Common myeloid progenitor, CD34-positive (primary cell): ENCODE measurements at regions not wholly inside any gene's neighbourhood (a gene's known extent, or its start where the extent isn't known, plus 50 kb on each side); places are given as distances from the start of the nearest gene placed in this dataset.
"Not testable (repeated sequence)": the region's sequence is repeated elsewhere in the genome, so short reads cannot be mapped to it uniquely, and the experiment has no call there.

Experiments
- CTCF ChIA-PET: fragments of 350-600 bp; sonication (Branson Sonifier 250); formaldehyde crosslinking; loops from one replicate; lab custom pipeline; 2021; ENCODE audit warnings: antibody characterized with exemption; lab: Charles Lee
- POLR2A ChIA-PET: fragments of 350-600 bp; sonication (Branson Sonifier 250); formaldehyde crosslinking; loops from one replicate; lab custom pipeline; 2021; ENCODE audit warnings: antibody characterized with exemption; lab: Charles Lee
- DNase-seq, 3 donors: peaks; one replicate each; pipeline versions ENCODE4 v3.0.0 to v3.0.0-alpha.2; 2013
- H3K27ac ChIP-seq, 2 experiments: 1 replicate in 1 of 2; 2 replicates in 1 of 2; pipeline ENCODE4 v1.7.0; 2013; ENCODE audit warnings: inconsistent platforms in 2 of 2, low read length in 2 of 2, mild to moderate bottlenecking in 2 of 2, low read depth in 1 of 2, moderate library complexity in 1 of 2; ENCODE audit not compliant: severe bottlenecking in 2 of 2, insufficient read depth in 1 of 2, poor library complexity in 1 of 2
- H3K27me3 ChIP-seq, 5 experiments: replicated peaks in 2 of 5; 1 replicate in 3 of 5; 2 replicates in 2 of 5; pipeline versions ENCODE4 v1.6.1 to v1.7.0; 2013; ENCODE audit warnings: low read length in 4 of 5, mild to moderate bottlenecking in 2 of 5, moderate library complexity in 2 of 5, inconsistent platforms in 1 of 5; ENCODE audit not compliant: insufficient read depth in 5 of 5, control insufficient read depth in 4 of 5
- H3K36me3 ChIP-seq, 4 experiments: 1 replicate in 2 of 4; 2 replicates in 2 of 4; pipeline versions ENCODE4 v1.6.1 to v1.7.0; 2013; ENCODE audit warnings: low read length in 3 of 4, control low read depth in 1 of 4, mild to moderate bottlenecking in 1 of 4; ENCODE audit not compliant: control insufficient read depth in 4 of 4, insufficient read depth in 4 of 4
- H3K4me1 ChIP-seq, 4 experiments: 1 replicate in 3 of 4; 2 replicates in 1 of 4; pipeline versions ENCODE4 v1.6.1 to v1.7.1; 2013; ENCODE audit warnings: low read length in 3 of 4, mild to moderate bottlenecking in 3 of 4, control low read depth in 1 of 4, inconsistent platforms in 1 of 4, moderate library complexity in 1 of 4; ENCODE audit not compliant: control insufficient read depth in 4 of 4, insufficient read depth in 4 of 4; ENCODE audit errors: control extremely low read depth in 1 of 4
- H3K4me3 ChIP-seq, 7 experiments: 1 replicate in 4 of 7; 2 replicates in 3 of 7; pipeline versions ENCODE4 v1.5.1 to v1.7.0; 2013; ENCODE audit warnings: mild to moderate bottlenecking in 7 of 7, low read length in 6 of 7, moderate library complexity in 6 of 7, inconsistent platforms in 2 of 7, low read depth in 2 of 7, control low read depth in 1 of 7; ENCODE audit not compliant: insufficient read depth in 4 of 7, control insufficient read depth in 1 of 7; ENCODE audit errors: extremely low read depth in 1 of 7
- H3K9me3 ChIP-seq, 5 experiments: 1 replicate in 4 of 5; 2 replicates in 1 of 5; pipeline versions ENCODE4 v1.6.1 to v1.7.1; 2013; ENCODE audit warnings: low read length in 4 of 5, mild to moderate bottlenecking in 2 of 5, inconsistent platforms in 1 of 5, low read depth in 1 of 5, moderate library complexity in 1 of 5; ENCODE audit not compliant: control insufficient read depth in 4 of 5, insufficient read depth in 2 of 5; ENCODE audit errors: control extremely low read depth in 1 of 5
- WGBS: methylation state at CpG from one replicate; pipeline ENCODE4 v1.1.5; 2013; ENCODE audit not compliant: insufficient coverage; 5-methylcytosine and 5-hydroxymethylcytosine counted together

DNA sequence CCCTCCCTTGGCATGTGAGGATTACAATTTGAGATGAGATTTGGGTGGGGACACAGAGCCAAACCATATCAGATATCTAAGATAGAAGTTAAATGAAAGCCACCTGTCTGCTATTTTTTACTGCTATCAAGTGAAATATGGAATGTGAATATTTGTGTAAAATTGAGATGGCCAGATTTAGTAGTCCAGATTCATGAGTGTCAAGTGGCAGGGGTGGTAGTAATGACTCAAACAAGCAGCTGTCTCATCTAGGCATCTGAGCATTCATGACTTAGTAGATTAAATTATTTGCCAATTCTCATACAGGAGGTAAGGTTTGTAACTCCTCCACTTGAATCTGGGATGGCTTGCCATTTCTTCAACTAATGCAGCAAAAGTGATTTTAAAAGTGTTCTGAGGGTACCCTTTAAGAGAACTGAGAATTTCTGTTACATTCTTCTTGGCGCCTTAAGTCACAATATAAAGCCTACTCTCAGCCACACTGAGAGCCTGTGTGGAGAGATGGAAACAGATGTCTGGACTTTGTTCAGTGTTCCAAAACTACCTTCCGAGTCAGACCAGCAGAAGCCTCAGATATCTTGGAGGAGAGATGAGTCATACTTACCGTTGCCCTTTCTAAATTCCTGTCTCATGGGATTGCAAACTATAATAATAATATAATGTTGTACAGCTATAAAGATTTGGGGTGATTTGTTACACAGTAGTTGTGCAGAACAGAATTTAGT is 1065.6 kb upstream of the TMPRSS15 start:
- Histone ChIP-seq H3K4me1 (no peaks in the 10 kb centered on the region), H3K36me3 (no peaks in the 10 kb centered on the region), H3K27ac (no peak overlapping the region), H3K27me3 (no peaks in the 10 kb centered on the region), H3K9me3 (peaks cover 0 to 6% (median 5%) of the 10 kb centered on the region in 5 experiments), H3K4me3 (no peak overlapping the region)
- CTCF ChIA-PET, result no interaction called here
- WGBS, result 100% methylated on average over 1 of the region's 3 CpGs
- DNase-seq, result no peak
- POLR2A ChIA-PET, result no interaction called here

DNA sequence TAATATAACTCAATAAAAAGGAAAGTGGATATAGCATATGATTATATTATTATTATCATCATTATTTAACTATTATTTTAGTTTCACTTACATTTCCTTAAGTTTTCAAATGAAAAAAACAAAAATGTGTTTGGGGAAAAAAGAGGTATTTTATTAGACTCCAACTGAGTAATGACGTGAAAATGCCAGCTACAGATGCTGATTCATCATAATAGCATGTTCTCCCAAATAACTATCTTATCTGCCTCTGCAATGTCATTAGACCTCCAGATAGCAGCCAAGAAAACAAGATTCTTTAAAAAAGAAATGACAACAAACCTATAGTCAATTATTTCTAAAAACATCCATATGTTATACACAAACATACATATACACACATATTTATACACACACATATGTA is 1071.9 kb upstream of the TMPRSS15 start:
- WGBS, result 100% methylated on average over 1 of the region's 1 CpG
- H3K27me3 ChIP-seq, result no peaks in the 10 kb centered on the region

GRCh38 chr21:19489930-19490329 is 1086.3 kb upstream of the TMPRSS15 start:
- H3K9me3 ChIP-seq, result no peaks in the 10 kb centered on the region
- no peak overlapping the region for H3K27ac ChIP-seq
- no peaks in the 10 kb centered on the region for H3K36me3 ChIP-seq
- H3K4me3 ChIP-seq, result no peak overlapping the region
- no peak for DNase-seq
- CTCF ChIA-PET, result no interaction called here
- 92% methylated on average over 3 of the region's 3 CpGs for WGBS
- POLR2A ChIA-PET, result no interaction called here
- H3K4me1 ChIP-seq, result peaks cover 0 to 16% (median 2%) of the 10 kb centered on the region in 4 experiments
- no peaks in the 10 kb centered on the region for H3K27me3 ChIP-seq

More for the DNA sequence above, 1071.9 kb upstream of the TMPRSS15 start:
- ChIA-PET CTCF (no interaction called here), POLR2A (no interaction called here)
- Histone ChIP-seq H3K36me3 (no peaks in the 10 kb centered on the region), H3K27ac (no peak overlapping the region), H3K9me3 (peaks cover 3 to 11% (median 6%) of the 10 kb centered on the region in 5 experiments), H3K4me1 (no peaks in the 10 kb centered on the region), H3K4me3 (no peak overlapping the region)
- no peak for DNase-seq

GRCh38 chr21:19490481-19490880 is 1086.9 kb upstream of the TMPRSS15 start:
- peak; percentile 20 to 42 (median 24) for DNase-seq
- Histone ChIP-seq H3K27ac (no peak overlapping the region), H3K36me3 (no peaks in the 10 kb centered on the region), H3K4me3 (no peak overlapping the region), H3K4me1 (peaks cover 0 to 18% (median 2%) of the 10 kb centered on the region in 4 experiments), H3K27me3 (no peaks in the 10 kb centered on the region), H3K9me3 (no peaks in the 10 kb centered on the region)
- ChIA-PET CTCF (no interaction called here), POLR2A (no interaction called here)
- 67% methylated on average over 1 of the region's 2 CpGs for WGBS

GRCh38 chr21:19493437-19494241 is 1090.1 kb upstream of the TMPRSS15 start:
- H3K36me3 ChIP-seq, H3K4me3 ChIP-seq, POLR2A ChIA-PET, DNase-seq, H3K9me3 ChIP-seq, H3K27ac ChIP-seq, H3K27me3 ChIP-seq: not testable (repeated sequence)
- CTCF ChIA-PET, result interaction anchor here (1.6 kb wide), 1 partner anchor 14 kb away, joined by 5 read pairs; no protein-coding TSS in a partner anchor
- WGBS, result 96% methylated on average over 34 of the region's 52 CpGs
- H3K4me1 ChIP-seq, result peaks cover 0 to 13% (median under 1%) of the 10 kb centered on the region in 4 experiments

DNA sequence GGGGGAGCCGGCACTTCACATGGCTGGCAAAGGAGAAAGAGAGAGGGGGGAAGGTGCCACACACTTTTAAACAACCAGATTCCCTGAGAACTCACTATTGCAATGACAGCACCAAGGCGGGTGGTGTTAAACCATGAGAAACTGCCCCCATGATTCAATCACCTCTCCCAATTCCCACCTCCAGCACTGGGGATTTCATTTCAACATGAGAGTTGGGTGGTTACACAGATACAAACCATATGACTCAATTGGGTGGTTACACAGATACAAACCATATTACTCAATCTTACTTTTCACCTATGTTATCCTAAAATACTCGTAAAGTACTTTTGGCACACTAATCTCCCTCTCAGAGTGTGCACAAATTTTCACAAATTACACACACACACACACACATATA is 1097.5 kb upstream of the TMPRSS15 start:
- ChIA-PET POLR2A (no interaction called here), CTCF (no interaction called here)
- Histone ChIP-seq H3K4me3 (no peak overlapping the region), H3K36me3 (no peaks in the 10 kb centered on the region), H3K27ac (no peak overlapping the region), H3K9me3 (peaks cover 0 to 3% (median 0%) of the 10 kb centered on the region in 5 experiments), H3K4me1 (no peaks in the 10 kb centered on the region), H3K27me3 (no peaks in the 10 kb centered on the region)
- 100% methylated on average over 1 of the region's 3 CpGs for WGBS
- no peak for DNase-seq
